ENCODE measurements at regions not wholly inside any gene's neighbourhood (a gene's known extent, or its start where the extent isn't known, plus 50 kb on each side); places are given as distances from the start of the nearest gene placed in this dataset.
A peak's percentile ranks its signal among the peaks of the same experiment; 100 is the strongest.

DNA sequence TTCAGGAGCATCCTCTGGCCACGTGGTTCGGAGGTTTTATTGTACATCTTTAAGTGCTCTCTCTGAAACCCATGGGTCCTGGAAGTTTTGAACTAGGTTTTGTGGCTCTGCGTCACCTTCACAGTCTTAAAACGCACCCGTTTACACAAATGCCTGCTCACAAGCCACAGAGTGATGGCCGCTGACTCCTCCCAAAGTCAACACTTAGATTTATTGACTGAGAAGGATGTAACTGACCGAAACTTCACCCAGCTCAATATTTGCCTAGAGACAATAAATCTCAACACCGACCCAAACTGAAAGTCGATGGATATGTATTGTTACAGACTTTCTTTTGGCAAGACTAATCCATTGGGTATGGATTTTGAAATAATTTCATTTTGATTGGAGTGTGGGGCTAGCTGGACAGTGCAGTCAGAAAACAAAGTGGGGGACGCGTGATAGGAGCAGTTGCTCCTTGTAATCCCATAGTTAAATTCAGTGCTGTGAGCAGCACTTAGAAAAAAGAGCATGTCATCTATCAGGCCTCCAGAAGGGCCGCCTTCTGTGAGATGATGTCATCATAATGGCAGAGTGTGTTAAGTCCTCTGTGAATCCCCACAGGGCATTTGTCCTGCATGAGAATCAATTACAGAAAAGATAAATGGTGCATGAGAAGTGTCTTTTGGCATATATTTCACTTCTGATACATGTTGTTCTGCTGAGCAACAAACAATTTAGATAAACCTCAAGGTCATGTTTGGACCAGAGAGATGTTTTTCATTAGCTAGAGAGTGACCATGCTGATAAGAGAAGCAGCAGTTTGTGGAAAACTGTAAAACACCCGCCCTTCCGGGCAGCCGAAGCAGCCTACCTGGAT, 183.7 kb downstream of the INO80D start:
- DNase-seq (ENCODE audit: low spot score), result no peak

DNA sequence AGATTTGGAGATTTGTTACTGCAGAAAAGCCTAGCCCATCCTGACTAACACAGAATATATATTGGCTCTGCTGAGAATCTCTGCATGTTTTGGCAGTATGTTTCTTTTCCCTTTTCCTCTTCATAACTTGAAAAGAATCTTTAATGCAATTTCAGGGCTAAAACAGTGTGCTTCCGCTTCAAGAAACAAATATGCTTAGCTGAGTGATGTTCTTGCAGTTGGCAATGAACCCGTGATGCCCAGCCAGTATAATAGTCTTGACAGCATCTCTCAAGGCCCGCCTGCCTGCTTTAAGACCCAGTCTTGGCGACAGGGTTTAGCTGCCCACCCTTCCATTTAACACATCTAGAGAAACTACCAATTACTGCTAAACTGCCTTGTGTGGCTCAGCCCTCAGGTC, 184.5 kb downstream of the INO80D start:
- DNase-seq (ENCODE audit: low spot score), result no peak

DNA sequence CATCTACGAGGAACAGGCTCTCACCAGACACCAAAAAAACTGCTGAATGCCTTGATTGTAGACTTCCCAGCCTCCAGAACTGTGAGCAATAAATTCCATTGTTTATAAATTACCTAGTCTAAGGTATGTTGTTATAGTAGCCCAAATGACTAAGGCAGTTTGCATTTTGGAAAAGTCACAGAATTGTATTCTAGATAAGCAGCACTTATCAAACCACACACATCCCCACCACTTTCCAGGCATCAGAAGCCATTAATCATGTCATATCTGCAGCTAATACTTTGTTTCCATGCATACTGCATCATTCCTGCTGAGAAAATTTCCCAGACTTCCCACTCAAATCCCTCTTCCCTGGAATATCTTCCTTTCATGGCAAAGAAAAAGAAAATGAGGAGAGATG, 187.2 kb downstream of the INO80D start:
- no peak for DNase-seq (ENCODE audit: low spot score)

DNA sequence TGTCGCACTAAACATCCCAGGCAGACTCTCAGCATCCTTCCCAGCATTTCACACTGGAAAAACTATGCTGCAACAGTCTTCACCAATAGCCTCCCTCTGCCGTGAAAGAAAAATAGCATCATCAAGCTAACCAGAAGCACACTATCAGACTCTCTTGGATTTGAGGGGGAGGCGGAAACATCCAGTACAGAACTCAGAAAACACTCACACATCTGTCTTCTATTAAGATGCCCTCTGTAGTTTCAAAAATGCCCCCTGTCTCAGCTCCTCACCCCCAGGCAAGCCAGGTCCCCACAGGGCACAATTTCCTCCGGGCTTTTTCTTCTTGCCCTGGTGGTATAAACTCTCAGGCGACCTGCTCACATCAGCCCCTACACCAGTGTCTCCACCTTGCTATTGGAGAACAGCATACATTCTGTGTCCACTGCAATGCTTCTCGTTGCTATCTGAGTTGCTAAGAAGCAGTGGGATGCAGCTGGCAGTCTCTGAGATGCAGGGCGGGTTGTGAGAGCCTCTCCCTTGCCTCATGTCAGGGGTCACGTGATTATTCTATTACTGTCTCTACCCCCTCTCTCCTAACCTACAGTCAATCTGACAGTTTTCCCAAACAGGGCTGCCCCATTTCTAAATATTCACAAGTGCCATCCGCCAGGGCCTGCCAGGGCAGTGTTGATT, 189.9 kb downstream of the INO80D start:
- no peak for DNase-seq (ENCODE audit: low spot score)

DNA sequence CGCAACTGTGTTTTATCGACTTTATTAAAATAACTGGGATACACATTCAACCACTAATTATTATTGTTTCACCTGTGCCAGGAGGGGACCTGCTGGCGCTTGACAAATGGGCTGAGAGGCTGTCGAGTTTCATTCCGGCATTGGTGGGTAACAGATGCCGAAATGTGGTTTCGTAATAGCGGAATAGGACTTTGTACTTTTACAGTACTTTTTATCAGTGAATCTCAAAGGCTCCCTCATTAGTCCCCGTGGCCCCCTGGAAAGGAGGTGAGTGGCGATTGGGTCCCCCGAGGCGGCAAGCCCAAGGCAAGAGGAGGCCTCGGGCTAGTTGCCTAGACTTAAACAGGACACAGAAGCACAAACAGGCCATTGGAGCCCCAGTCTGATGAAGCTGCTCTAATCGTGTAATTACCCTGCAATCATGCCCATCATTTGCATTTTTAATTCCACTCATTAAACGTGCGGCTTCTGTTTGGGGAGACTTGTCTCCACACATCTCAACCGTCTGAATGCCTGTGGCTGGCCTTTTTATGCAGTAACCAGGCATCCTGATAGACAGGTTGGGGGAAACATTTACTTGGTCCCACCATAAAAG, 193.2 kb downstream of the INO80D start:
- no peak for DNase-seq (ENCODE audit: low spot score)

DNA sequence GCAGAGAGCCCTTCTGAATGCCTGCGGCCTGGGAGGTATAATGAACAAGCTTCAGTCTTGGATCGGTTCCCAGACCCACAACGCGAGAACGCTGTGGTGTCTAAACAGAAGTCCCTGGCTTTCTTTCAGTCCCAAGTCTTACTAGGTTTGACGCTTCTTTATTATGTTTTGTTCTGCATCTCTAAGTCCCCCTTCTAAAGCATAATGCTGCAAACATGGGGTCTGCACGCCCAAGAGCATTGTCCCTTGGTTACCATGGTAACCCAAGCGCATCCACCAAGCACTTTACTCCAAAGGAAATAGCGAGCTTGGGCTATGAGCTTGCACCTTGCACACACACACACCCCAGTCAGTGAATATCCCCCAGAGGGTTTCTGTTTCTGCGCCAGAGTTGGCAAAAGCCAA, 193.7 kb downstream of the INO80D start:
- DNase-seq (ENCODE audit: low spot score), result no peak

DNA sequence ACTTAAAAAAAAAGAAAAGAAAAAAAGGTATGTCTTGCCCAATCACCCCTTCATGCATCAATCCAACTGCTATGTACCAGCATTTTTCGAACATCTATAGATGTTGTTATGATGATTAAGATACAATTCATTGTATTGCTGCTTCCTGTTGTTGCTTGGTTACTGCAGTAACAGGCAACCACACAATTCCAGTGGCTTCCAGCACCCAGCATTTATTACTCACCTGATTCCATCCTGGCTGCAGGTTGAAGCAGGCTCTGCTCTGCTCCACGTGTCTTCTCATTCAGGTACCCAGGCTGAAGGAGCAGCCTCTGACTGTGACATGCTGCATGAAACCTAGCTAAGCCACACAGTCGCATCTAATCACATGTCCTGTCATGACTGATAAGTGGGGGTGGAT, 196.9 kb downstream of the INO80D start:
- no peak for DNase-seq (ENCODE audit: low spot score)

DNA sequence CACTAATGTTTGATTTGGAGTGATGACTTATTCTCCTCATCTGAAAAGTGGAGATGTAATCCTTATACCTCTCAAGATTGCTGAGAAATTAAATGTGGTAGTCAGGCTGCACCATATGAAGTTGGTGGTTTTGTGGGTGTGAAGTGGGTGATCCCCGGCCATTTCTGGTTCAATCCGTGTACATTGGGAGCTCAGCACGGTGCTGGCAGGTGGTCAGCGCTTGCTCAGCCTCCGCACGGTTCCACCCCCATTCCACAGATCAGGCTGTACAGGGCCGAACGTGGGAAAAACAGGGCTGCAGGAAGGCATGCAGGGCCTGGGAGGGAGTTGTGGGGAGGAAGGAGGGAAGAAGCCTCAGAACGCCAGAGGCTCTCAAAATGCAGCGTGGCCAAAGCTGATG, 198.3 kb downstream of the INO80D start:
- no peak for DNase-seq (ENCODE audit: low spot score)

DNA sequence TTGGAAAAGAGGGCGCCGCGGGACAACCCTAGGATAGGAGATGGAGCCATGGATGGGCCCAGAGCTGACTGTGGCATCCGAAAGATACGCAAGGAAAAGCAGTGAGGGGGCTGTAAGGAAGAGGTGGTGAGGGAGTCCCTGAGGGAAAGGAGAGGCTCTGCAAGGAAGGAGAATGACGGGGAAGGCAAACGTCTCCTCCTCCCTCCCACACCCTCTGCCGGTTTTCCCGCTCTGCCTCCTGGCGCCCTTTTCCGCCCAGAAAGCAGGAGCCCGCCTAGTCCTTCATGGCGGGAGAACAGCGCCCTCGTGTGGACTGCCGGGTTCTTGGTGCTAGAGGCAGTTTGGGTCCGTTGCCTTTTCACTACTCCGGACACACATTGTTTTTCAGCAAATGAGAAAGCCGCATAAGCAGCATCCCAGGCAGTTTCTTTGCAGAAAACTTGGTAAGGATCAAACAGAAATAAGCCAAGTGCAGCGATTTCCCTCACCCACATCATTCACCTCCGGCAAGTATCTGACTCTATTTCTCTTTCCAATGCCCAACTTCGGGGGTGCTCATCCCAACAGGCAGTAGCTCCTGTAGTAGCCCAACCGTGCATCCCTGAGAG, 200.4 kb downstream of the INO80D start:
- peak; percentile 43 for DNase-seq (ENCODE audit: low spot score)

DNA sequence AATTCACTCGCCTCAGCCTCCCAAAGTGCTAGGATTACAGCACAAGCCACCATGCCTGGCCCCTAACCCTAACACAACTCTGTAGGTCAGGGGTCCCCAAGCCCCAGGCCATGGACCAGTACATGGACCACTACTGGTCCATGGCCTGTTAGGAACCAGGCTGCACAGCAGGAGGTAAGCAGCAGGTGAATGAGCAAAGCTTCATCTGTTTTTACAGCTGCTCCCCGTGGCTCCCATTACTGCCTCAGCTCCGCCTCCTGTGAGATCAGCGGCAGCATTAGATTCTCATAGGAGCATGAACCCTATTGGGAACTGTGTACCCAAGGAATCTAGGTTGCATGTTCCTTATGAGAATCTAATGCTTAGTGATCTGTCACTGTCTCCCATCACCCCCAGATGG, 201.7 kb downstream of the NRP2 start:
- no peak for DNase-seq (ENCODE audit: low spot score)

DNA sequence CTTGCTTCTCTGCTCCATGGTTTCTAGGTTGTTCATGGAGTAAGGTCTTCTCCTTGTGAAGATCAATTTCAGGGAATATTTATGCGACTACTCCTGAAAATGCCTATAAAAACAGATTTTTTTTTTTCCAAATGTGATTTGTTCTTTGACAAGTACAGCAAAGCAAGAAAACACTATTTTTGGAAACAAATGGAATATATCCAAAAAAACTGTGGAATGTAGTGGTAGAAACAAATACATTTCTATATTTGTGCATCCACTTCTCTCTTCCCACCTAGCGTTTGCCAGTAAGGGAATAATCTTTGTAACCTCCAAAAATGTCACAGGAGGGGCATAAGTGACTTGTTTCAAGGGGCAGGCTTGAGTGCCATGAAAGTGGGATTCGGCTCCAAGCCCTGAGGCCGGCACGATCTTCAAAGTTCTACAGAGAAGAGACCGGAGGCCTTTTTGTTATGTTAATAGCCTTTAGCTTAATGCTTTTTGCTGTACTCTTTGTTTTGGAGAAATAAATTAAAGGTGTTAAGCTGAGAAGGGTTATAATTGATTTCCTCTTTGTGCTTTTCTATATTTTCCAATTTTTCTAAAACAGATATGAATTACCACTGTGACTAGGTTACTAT, 200.6 kb downstream of the NRP2 start:
- DNase-seq (ENCODE audit: low spot score), result no peak

DNA sequence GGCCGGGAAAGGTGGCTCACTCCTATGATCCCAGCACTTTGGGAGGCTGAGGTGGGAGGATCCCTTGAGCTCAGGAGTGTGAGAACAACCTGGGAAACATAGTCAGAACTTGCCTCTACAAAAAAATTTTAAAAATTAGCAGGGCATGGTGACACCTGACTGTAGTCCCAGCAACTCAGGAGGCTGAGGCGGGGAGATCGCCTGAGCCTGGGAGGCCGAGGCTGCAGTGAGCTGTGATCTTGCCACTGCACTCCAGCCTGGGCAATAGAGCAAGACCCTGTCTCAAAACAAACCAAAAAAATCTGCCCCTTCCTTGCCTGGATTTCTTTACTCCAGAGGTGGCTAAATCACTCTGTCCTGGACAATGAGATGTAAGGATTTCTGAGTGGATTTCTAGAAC, 197.7 kb downstream of the NRP2 start:
- no peak for DNase-seq (ENCODE audit: low spot score)

DNA sequence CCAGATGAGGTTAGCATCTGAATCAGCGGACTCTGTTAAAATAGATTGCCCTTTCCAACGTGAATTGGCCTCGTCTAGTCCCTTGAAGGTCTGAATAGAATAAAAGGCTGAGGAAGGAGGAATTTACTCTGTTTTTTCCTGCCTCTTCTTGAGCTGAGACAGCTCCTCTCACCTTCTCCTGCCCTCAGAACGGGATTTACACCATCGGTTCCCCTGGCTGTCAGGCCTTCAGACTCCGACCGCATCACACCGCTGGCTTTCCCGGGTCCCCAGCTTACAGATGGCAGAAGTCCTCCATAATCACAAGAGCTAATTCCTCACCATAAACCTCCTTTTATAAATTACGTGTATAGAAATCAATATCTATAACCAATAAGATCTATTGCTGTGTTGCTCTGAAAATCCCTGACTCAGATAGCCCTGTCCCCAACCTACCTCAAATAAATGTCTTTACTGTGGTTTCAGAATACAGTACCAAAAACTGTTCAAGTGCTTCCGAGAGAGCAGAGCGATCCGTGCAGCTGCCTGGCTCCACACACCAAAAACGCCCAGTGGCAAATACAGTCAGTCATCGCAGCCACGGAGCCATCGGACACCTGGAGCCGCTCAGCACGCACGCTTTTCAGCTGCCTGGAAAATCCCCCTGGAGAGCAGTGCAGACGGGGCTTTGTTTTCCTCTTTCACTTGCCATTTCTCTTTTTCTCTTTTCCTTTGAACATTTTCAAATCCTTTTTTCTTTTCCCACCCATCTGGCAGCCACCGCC, 196.9 kb downstream of the NRP2 start:
- DNase-seq (ENCODE audit: low spot score), result no peak

DNA sequence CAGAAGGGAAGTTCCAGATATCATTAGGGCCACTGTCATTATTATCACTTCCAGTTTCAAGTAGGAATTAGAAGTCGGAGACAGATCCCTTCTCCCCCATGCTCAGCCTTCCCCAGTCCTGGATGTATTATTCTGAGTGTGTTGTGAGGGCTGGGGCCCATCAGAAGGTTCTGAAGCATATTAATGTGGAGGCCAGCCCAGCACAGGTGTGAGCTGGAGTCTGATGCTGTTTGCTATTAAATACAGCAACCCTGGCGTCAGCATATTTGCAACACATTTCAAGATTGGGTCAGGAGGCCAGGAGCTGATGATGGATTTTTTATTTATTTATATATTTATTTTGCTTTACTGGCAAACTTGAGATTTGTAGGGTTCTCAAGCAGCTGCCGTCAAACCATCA, 195.2 kb downstream of the NRP2 start:
- no peak for DNase-seq (ENCODE audit: low spot score)

DNA sequence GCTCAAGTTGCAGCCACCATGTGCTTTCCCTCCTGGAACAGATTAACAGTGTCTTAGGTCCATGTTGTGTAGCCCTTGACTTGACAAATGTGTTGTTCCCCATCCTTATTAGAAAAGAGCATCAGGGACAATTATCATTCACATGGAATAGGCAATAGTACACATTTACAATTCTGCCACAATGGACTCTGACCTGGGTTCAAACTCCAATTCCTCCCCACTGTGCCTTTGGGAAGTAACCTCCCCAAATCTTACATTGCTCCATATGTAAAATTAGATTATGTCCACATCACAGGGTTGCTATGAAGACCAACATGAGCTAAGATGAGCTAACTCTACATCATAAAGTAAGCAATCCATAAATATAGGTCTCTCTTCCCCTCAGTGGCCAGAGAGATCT, 193.8 kb downstream of the NRP2 start:
- no peak for DNase-seq (ENCODE audit: low spot score)

DNA sequence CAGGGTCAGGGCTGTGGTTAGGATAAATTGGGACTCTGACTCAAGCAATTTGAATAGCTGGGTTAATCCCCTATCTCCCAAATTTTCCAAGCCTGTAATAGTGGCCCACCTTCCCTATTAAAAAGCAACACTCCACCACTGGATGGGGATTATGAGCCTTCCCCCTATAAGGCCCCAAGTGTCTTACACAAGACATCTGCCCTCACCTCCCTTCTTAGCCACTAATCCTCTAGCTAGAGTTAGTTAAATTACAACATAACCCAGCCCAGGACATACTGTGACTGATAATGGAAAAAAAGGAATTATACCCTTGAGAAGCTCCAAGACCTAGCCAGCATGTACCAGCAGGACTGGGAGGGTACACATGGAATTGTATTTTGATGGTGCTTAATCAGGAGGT, 190.4 kb downstream of the NRP2 start:
- DNase-seq (ENCODE audit: low spot score), result no peak

DNA sequence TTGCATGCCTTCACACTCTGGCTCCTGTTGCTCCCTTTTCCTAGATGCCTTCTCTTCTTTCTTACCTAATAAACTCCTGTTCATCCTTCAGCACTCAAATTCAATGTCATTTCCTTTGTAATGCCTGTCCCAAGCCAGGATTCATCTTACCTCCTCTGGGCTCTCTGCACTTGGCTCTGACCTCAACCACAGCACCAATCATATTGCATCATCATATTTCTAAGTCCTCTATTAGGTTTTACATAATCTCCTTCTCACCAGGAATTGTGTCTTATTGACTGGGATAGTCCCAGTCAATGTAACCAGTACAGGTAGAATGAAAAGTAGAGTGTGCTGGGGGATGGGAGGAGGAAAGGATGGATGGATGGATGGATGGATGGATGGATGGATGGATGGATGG, 187.1 kb downstream of the NRP2 start:
- no peak for DNase-seq (ENCODE audit: low spot score)

DNA sequence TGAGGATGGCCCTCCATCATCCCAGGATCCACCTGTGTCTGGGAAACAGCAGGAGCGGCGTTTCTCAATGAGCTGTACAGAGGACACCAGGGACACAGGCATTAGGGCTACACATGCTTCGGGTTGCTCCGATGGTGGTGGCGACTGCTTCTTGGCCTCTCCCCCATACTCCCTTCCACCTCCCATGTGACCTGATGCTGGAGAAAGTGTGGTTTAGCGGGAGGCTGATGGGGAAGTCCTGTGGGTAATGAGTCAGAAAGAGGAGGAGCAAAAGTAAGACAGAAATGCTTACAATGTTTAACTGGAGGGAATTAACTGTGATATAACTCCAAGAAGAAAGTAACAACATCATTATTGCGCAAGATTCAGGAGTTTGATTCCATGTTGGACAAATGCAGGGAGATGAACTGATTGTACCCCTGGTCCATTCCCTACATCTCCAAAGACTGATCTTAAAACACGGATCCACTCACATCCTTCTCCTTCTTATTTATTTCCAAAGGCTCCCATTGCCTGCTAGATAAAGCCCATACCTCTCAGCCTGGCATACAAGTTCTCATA, 186.6 kb downstream of the NRP2 start:
- DNase-seq (ENCODE audit: low spot score), result no peak

DNA sequence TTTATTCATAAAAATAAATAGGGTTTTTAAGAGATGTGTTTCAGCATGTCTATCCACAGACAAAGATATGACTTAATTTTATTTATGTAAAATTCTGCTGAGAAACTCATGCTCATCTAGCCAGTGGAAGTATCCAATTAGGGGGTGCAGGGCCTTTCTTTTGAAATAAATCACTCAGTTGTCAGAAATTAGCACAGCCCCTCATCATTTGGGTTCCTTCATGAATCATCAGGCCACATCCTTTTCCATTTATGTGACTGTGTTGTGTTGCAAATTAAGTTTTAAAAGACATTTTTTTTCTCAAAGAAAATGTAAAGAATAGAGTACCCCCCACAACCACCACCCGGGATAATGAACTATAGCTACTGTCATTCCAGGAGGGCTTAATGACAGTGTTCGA, 185.8 kb downstream of the NRP2 start:
- DNase-seq (ENCODE audit: low spot score), result no peak

DNA sequence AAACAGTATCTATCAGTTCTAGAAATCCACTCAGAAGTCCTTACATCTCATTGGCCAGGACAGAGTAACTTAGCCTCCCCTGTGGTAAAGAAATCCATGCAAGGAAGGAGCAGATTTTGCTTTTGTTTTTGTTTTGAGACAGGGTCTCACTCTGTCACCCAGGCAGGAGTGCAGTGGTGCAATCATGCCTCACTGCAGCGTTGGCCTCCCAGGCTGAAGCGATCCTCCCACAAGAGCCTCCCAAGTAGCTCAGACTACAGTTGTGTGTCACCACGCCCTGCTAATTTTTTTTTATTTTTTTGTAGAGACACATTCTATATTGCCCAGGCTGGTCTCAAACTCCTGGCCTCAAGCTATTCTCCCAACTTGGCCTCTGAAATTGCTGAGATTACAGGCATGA, 185.1 kb downstream of the NRP2 start:
- DNase-seq (ENCODE audit: low spot score), result no peak

DNA sequence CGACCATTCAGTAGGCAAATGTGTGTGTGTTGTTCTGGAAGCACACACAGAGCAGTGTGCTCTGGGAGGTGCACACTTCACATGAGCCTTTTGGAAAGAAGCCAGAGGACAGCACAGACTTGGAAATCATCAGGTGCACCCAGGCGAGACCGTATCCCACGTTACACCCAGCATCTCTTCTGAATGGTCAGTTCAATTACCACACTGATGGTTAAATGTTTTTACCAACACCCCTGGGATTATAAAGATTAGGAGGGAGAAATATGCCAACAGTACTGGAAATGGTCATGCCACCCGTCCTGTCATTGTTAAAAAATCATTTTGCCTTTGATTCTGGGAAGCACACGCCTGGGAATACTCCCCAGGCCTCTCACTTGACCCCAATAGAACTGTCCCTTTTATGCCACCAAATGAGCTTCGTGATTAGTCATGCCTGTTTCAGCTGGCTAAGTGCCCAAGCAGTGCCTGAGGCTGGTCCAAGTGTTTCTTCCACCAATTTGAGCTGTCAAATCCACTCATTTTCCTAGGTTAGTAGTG, 183.7 kb downstream of the NRP2 start:
- DNase-seq (ENCODE audit: low spot score), result no peak
